Esophagus muscularis mucosa (tissue), 3 donors: ENCODE measurements at regions not wholly inside any gene's neighbourhood (a gene's known extent, or its start where the extent isn't known, plus 50 kb on each side); places are given as distances from the start of the nearest gene placed in this dataset.

Experiments used
- CTCF ChIP-seq, 3 experiments: fragments of 200-600 bp in 2 of 3; fragments of 450-650 bp in 1 of 3; sonication (generic) in 2 of 3; IDR thresholded peaks; one replicate each; pipeline ENCODE4 v1.5.1; 2017 to 2019; ENCODE audit warnings: antibody characterized with exemption in 3 of 3, mild to moderate bottlenecking in 2 of 3, moderate library complexity in 1 of 3
- POLR2A ChIP-seq: fragments of 450-650 bp; IDR thresholded peaks from one replicate; pipeline ENCODE4 v1.6.1; 2017; ENCODE audit warnings: antibody characterized with exemption, moderate library complexity, mild to moderate bottlenecking, low read depth
- POLR2AphosphoS5 ChIP-seq, 2 donors: sonication (generic); formaldehyde crosslinking; IDR thresholded peaks; one replicate each; pipeline ENCODE4 v1.6.1; 2017; ENCODE audit warnings: antibody characterized with exemption in 2 of 2

GRCh38 chr4:17265653-17266052, 246.2 kb downstream of the QDPR start:
- no peak for TF ChIP-seq POLR2A
- no peak for TF ChIP-seq POLR2AphosphoS5 (IDR thresholded peaks at IDR 0.05)
- TF ChIP-seq CTCF (IDR thresholded peaks at IDR 0.05) = no peak
